OCI-LY7 (cell line): ENCODE measurements at regions not wholly inside any gene's neighbourhood (a gene's known extent, or its start where the extent isn't known, plus 50 kb on each side); places are given as distances from the start of the nearest gene placed in this dataset.

Experiments used
- BruUV-seq: library from RNA; stranded (reverse); fragments of 400-500 nt; replicated peaks from 2 replicates; lab custom pipeline; 2021; lab: Mats Ljungman, UMichigan
- CTCF ChIA-PET: fragments of 300-600 bp; sonication (Branson Sonifier 250); formaldehyde crosslinking; loops from one replicate; lab custom pipeline; 2022; ENCODE audit warnings: antibody characterized with exemption; ENCODE audit not compliant: unreplicated experiment; lab: Charles Lee
- POLR2A ChIA-PET: fragments of 300-600 bp; sonication (Branson Sonifier 250); formaldehyde crosslinking; loops from one replicate; lab custom pipeline; 2022; ENCODE audit warnings: antibody characterized with exemption; lab: Charles Lee
- DNase-seq: peaks from one replicate; pipeline ENCODE4 v3.0.0-alpha.2; 2015; ENCODE audit warnings: low spot score
- H2AFZ ChIP-seq: fragments of 200-600 bp; sonication (generic), shearing (Covaris generic); 2 replicates; pipeline ENCODE4 v1.6.1; 2014; ENCODE audit warnings: mild to moderate bottlenecking, antibody characterized with exemption, low read length, moderate library complexity
- H3K27ac ChIP-seq: fragments of 200-600 bp; sonication (generic); 2 replicates; pipeline ENCODE4 v1.5.1; 2014; ENCODE audit warnings: mixed run types, low read depth, mild to moderate bottlenecking, moderate library complexity, low read length, inconsistent platforms; ENCODE audit not compliant: poor library complexity, severe bottlenecking
- H3K36me3 ChIP-seq: fragments of 200-600 bp; sonication (generic); 2 replicates; pipeline ENCODE4 v1.6.1; 2014; ENCODE audit warnings: mild to moderate bottlenecking, antibody characterized with exemption, low read length, moderate library complexity, mixed read lengths; ENCODE audit not compliant: insufficient read depth
- H3K4me1 ChIP-seq: fragments of 200-600 bp; sonication (generic); 2 replicates; pipeline ENCODE4 v1.5.1; 2014; ENCODE audit warnings: mild to moderate bottlenecking, low read length; ENCODE audit not compliant: insufficient read depth, poor library complexity, severe bottlenecking
- H3K4me2 ChIP-seq: fragments of 200-600 bp; sonication (generic); 2 replicates; pipeline ENCODE4 v1.6.1; 2014; ENCODE audit warnings: mild to moderate bottlenecking, low read length
- H3K4me3 ChIP-seq: fragments of 200-600 bp; sonication (generic); 2 replicates; pipeline ENCODE4 v1.5.1; 2014; ENCODE audit warnings: mild to moderate bottlenecking, low read depth, low read length; ENCODE audit not compliant: poor library complexity, severe bottlenecking
- H3K79me2 ChIP-seq: fragments of 200-600 bp; sonication (generic); 2 replicates; pipeline ENCODE4 v1.6.1; 2016; ENCODE audit warnings: low read depth, mild to moderate bottlenecking, low read length, moderate library complexity, mixed read lengths; ENCODE audit not compliant: insufficient read depth
- H3K9me2 ChIP-seq: fragments of 200-600 bp; sonication (generic); 2 replicates; pipeline ENCODE4 v1.6.1; 2016; ENCODE audit warnings: mild to moderate bottlenecking, low read length, mixed read lengths; ENCODE audit not compliant: insufficient read depth
- H3K9me3 ChIP-seq: fragments of 200-600 bp; sonication (generic); 2 replicates; pipeline ENCODE4 v1.6.1; 2014; ENCODE audit warnings: mild to moderate bottlenecking, mixed run types, low read length, mixed read lengths
- H4K20me1 ChIP-seq: fragments of 200-600 bp; sonication (generic); 2 replicates; pipeline ENCODE4 v1.6.1; 2014; ENCODE audit warnings: mild to moderate bottlenecking, antibody characterized with exemption, low read length, moderate library complexity, mixed read lengths; ENCODE audit not compliant: insufficient read depth
- CTCF ChIP-seq: fragments of 200-600 bp; sonication (generic); conservative IDR thresholded peaks from 2 replicates; pipeline ENCODE4 v1.5.1; 2014; ENCODE audit warnings: mild to moderate bottlenecking, antibody characterized with exemption, low read length, moderate library complexity, mixed read lengths
- EZH2phosphoT487 ChIP-seq: fragments of 200-600 bp; sonication (generic); IDR thresholded peaks from 2 replicates; pipeline ENCODE4 v1.6.1; 2018; ENCODE audit warnings: low read depth, borderline replicate concordance, mild to moderate bottlenecking, mixed run types, antibody characterized with exemption, low read length, moderate library complexity, mixed read lengths
- intact Hi-C: fragments of 100-400 bp; cut with micrococcal nuclease; formaldehyde crosslinking; loops from one replicate; pipeline ENCODE4 v1.10.0; 2022; ENCODE audit not compliant: unreplicated experiment

GRCh38 chr4:107133965-107134653 is 98.0 kb upstream of the DKK2 start:
- no peaks in the 10 kb centered on the region for H3K9me2 ChIP-seq
- no peaks in the 10 kb centered on the region for H3K4me1 ChIP-seq
- TF ChIP-seq CTCF (no peak), EZH2phosphoT487 (no peak)
- DNase-seq, result no peak
- no peak overlapping the region for H3K27ac ChIP-seq
- H3K9me3 ChIP-seq, result no peaks in the 10 kb centered on the region
- CTCF ChIA-PET, result no interaction called here
- POLR2A ChIA-PET, result no interaction called here
- no TSS peak for BruUV-seq
- no peaks in the 10 kb centered on the region for H3K79me2 ChIP-seq
- no peak overlapping the region for H2AFZ ChIP-seq
- H3K4me3 ChIP-seq, result no peak overlapping the region
- intact Hi-C loops, result no loop called here
- H3K36me3 ChIP-seq, result no peaks in the 10 kb centered on the region
- no peak overlapping the region for H3K4me2 ChIP-seq
- H4K20me1 ChIP-seq, result no peaks in the 10 kb centered on the region

DNA sequence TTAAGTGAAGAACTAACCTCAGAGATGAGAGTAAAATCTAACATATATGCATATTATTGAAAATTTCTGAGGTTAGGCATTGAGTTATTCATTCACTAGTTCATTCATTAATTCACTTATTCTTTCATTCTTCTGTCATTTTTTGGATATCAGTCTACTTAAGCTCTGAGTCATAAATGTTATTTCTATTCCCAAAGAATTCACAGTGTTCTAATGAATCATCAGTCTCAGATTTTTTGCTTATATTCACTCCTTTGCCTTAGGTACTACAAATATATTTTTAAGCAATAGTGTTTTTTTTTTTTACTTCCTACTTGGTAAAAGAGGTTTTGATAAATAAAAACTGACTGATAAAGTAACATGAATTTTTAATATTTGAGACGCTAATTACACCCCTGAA is 95.2 kb upstream of the DKK2 start:
- ChIA-PET POLR2A (no interaction called here), CTCF (no interaction called here)
- intact Hi-C loops, result no loop called here
- Histone ChIP-seq H3K79me2 (no peaks in the 10 kb centered on the region), H2AFZ (no peak overlapping the region), H3K27ac (no peak overlapping the region), H3K9me2 (no peaks in the 10 kb centered on the region), H3K9me3 (no peaks in the 10 kb centered on the region), H3K4me1 (no peaks in the 10 kb centered on the region), H3K4me3 (no peak overlapping the region), H3K36me3 (no peaks in the 10 kb centered on the region), H4K20me1 (no peaks in the 10 kb centered on the region), H3K4me2 (no peak overlapping the region)
- no peak for TF ChIP-seq EZH2phosphoT487
- TF ChIP-seq CTCF, result no peak
- no TSS peak for BruUV-seq
- DNase-seq, result no peak

GRCh38 chr4:107130157-107130556 is 94.0 kb upstream of the DKK2 start:
- H3K4me2 ChIP-seq, result no peak overlapping the region
- H3K4me1 ChIP-seq, result no peaks in the 10 kb centered on the region
- H3K9me2 ChIP-seq, result no peaks in the 10 kb centered on the region
- intact Hi-C loops, result no loop called here
- POLR2A ChIA-PET, result no interaction called here
- DNase-seq, result no peak
- H3K4me3 ChIP-seq, result no peak overlapping the region
- TF ChIP-seq EZH2phosphoT487, result no peak
- no peak for TF ChIP-seq CTCF
- H3K36me3 ChIP-seq, result no peaks in the 10 kb centered on the region
- H4K20me1 ChIP-seq, result no peaks in the 10 kb centered on the region
- H3K79me2 ChIP-seq, result no peaks in the 10 kb centered on the region
- H3K9me3 ChIP-seq, result no peaks in the 10 kb centered on the region
- H3K27ac ChIP-seq, result no peak overlapping the region
- no peak overlapping the region for H2AFZ ChIP-seq
- no TSS peak for BruUV-seq
- CTCF ChIA-PET, result no interaction called here
